Brain microvascular endothelial cell (primary cell): ENCODE measurements at regions not wholly inside any gene's neighbourhood (a gene's known extent, or its start where the extent isn't known, plus 50 kb on each side); places are given as distances from the start of the nearest gene placed in this dataset.

ENCODE experiments used
- DNase-seq: peaks from one replicate; pipeline ENCODE4 v3.0.0-alpha.2; 2020
- H3K27ac ChIP-seq: fragments of 250-450 bp; sonication (Bioruptor Pico); 2 replicates; pipeline ENCODE4 v1.5.1; 2020; ENCODE audit warnings: mild to moderate bottlenecking, moderate library complexity
- H3K27me3 ChIP-seq: fragments of 250-450 bp; sonication (Bioruptor Pico); replicated peaks from 2 replicates; pipeline ENCODE4 v1.5.1; 2020; ENCODE audit warnings: mild to moderate bottlenecking
- H3K36me3 ChIP-seq: fragments of 250-450 bp; sonication (Bioruptor Pico); replicated peaks from 2 replicates; pipeline ENCODE4 v1.5.1; 2020; ENCODE audit warnings: mild to moderate bottlenecking
- H3K4me3 ChIP-seq: 2 replicates; pipeline ENCODE4 v1.5.1; 2011; ENCODE audit warnings: low read depth, mild to moderate bottlenecking, control low read depth, low read length, moderate library complexity
- in situ Hi-C: cut with HindIII; loops from 2 replicates; pipeline ENCODE4 v1.10.0; 2017; ENCODE audit warnings: low sequenced_read_pairs, low pct_ligation_motif_present
- TF ChIP-seq, protein P1 (sequence below): IDR thresholded peaks from 2 replicates; pipeline ENCODE4 v1.5.1; 2011; ENCODE audit warnings: low read depth, mild to moderate bottlenecking, moderate library complexity, low read length, control low read depth, inconsistent platforms; ENCODE audit errors: missing control alignments

DNA sequence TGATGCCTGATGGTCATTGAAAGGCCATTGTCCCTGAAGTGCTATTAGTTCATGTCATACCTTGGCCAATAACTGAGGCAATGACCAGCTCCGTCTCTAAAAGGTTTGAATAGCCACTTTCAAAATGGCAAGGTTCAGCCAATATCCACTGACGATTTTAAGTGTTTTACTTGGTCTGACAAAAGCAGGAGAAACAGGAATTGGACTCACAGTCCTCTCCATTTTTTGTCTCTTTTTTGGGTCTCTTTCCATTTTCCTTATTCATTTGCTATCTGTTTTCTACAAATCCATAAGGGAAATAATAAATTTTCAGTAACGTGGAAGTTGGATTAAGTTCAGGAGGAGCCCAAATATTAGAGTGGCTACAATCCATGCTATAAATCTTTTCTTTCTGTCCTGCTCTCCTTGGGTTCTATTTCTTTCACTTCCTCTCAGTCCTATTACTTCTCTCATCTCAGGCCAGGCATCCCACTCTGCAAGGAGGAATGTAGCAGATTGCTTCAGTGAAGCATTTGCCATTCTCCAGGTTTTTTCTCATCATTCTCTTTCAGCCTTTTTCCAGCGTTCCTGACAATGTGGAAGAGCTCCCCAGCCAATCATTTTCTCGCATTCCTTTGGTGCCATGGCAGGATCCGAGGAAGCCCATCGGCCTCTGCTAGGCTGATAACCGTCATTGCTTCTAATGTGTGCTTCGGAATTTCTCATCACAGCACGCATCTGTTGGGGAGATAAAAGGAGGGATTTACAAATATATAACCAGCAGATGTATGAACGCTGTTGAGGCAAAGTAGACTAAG is 414.5 kb downstream of the ADGRL2 start:
- TF ChIP-seq, protein P1, sequence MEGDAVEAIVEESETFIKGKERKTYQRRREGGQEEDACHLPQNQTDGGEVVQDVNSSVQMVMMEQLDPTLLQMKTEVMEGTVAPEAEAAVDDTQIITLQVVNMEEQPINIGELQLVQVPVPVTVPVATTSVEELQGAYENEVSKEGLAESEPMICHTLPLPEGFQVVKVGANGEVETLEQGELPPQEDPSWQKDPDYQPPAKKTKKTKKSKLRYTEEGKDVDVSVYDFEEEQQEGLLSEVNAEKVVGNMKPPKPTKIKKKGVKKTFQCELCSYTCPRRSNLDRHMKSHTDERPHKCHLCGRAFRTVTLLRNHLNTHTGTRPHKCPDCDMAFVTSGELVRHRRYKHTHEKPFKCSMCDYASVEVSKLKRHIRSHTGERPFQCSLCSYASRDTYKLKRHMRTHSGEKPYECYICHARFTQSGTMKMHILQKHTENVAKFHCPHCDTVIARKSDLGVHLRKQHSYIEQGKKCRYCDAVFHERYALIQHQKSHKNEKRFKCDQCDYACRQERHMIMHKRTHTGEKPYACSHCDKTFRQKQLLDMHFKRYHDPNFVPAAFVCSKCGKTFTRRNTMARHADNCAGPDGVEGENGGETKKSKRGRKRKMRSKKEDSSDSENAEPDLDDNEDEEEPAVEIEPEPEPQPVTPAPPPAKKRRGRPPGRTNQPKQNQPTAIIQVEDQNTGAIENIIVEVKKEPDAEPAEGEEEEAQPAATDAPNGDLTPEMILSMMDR = no peak
- H3K36me3 ChIP-seq = no peaks in the 10 kb centered on the region
- H3K27me3 ChIP-seq = no peaks in the 10 kb centered on the region
- H3K27ac ChIP-seq = no peak overlapping the region
- no peak for DNase-seq
- in situ Hi-C loops = no loop called here
- no peak overlapping the region for H3K4me3 ChIP-seq

DNA sequence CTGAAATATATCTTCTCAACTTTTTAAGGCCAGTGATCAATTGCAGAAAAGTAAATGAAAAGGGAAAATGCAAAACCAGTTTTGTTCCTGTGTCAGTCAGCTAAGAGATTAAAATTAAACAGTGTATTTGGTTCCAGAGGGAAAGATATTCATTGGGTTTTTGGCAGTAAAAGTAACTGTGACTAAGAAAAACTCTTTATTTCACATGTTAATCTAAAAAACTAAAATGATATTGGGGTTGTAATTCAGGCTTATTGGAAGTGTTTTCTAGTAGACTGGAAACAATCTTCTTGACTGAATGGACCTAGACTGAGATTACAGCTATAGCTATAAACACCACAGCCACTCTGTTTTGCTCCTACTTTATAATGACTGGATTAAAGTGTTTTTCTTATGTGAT is 413.9 kb downstream of the ADGRL2 start:
- Histone ChIP-seq H3K4me3 (no peak overlapping the region), H3K27me3 (no peaks in the 10 kb centered on the region), H3K27ac (no peak overlapping the region), H3K36me3 (no peaks in the 10 kb centered on the region)
- in situ Hi-C loops = no loop called here
- DNase-seq = no peak
- TF ChIP-seq, protein P1 = no peak

DNA sequence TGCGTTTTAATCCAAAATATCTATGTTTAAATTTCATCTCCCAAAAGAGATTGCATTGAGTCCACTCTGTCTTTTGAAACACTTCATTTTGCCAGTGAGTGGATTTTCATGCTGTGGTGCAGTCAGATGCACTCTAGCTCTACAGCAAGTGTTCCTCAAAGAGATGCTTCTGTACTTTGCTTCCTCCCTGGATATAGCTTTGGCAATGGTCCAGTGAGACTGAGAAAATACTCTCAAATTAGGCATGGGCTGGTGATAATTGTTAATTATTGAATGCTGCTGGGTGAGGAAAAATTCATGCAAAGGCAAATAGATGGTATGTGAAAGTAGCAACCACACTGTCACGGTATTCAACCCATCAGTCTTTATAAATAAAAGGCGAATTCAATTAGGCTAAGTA is 396.9 kb downstream of the ADGRL2 start:
- Histone ChIP-seq H3K27me3 (no peaks in the 10 kb centered on the region), H3K36me3 (no peaks in the 10 kb centered on the region), H3K27ac (no peak overlapping the region), H3K4me3 (no peak overlapping the region)
- TF ChIP-seq, protein P1 = no peak
- in situ Hi-C loops = no loop called here
- no peak for DNase-seq

DNA sequence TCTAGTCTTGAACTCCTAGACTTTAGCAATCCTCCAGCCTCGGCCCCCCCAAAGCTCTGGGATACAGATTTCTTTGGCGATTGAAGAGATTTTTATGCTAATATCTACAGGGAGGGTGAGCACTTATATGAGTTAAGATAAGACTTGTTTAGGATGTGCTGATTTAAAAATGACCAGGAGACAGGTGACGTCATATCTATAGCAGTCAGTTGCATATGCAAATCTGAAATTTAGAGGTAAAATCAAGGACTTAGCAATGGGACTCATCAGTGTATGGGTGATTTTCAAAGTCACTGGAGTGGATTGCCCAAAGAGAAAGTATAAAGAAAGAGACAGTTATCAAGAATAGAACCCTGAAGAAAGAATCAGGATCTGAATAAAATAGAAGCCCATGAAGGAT is 394.5 kb downstream of the ADGRL2 start:
- no peak overlapping the region for H3K27ac ChIP-seq
- in situ Hi-C loops = no loop called here
- H3K27me3 ChIP-seq = no peaks in the 10 kb centered on the region
- DNase-seq = no peak
- TF ChIP-seq, protein P1 = no peak
- no peaks in the 10 kb centered on the region for H3K36me3 ChIP-seq
- H3K4me3 ChIP-seq = no peak overlapping the region

DNA sequence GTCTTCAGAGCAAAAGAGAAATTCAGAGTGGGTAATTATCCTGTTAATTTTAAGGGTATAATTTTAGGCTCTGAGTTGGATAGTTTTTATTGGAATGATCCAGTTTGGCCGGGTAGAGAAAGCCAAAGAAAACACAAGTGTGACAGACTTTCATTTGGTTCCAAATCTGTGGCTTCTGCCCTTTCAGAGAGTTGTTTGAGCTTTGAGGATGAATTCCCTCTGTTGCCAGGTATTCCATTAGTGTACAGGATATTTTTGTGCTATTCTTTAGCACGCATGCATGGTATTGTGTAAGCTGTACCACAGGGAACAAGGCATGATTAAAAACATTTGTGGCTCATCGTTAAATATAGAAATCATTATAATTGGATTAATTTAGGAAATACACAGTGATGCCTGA is 384.4 kb downstream of the ADGRL2 start:
- no peak for DNase-seq
- TF ChIP-seq, protein P1 = no peak
- Histone ChIP-seq H3K27me3 (no peaks in the 10 kb centered on the region), H3K27ac (no peak overlapping the region), H3K36me3 (no peaks in the 10 kb centered on the region), H3K4me3 (no peak overlapping the region)
- in situ Hi-C loops = no loop called here

DNA sequence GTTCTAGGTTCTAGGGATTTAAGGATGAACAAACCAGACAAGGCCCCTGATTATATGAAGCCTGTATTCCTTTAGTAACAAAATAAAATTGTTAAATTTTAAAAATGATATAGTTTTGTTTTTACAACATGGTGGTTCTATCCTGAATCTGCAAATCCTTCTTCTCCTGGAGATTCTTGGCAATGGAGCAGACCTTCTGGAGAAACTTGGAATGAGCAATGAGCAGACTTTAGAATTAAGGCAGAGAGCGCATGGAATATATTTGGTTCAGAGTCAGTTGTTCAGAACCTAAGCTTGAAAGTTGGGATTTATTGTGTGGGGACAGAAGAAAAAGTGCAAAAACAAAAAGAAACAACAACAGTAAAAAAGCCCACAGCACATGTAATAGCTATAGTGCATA is 381.1 kb downstream of the ADGRL2 start:
- Histone ChIP-seq H3K36me3 (no peaks in the 10 kb centered on the region), H3K27ac (no peak overlapping the region), H3K27me3 (no peaks in the 10 kb centered on the region), H3K4me3 (no peak overlapping the region)
- TF ChIP-seq, protein P1 = no peak
- in situ Hi-C loops = no loop called here
- no peak for DNase-seq
